Spleen (tissue), 11 donors: ENCODE measurements at regions not wholly inside any gene's neighbourhood (a gene's known extent, or its start where the extent isn't known, plus 50 kb on each side); places are given as distances from the start of the nearest gene placed in this dataset.

Experiments
- DNase-seq: peaks from one replicate; pipeline ENCODE4 v3.0.0-alpha.2; 2020
- H3K27ac ChIP-seq, 8 donors: fragments of 200-600 bp; sonication (generic) in 7 of 8; 1 replicate in 4 of 8; 2 replicates in 4 of 8; pipeline versions ENCODE4 v1.5.0 to v1.8.0; 2016 to 2021; ENCODE audit warnings: inconsistent platforms in 4 of 8, mild to moderate bottlenecking in 4 of 8, moderate library complexity in 1 of 8
- H3K27me3 ChIP-seq, 7 donors: fragments of 200-600 bp; sonication (generic) in 6 of 7; replicated peaks in 1 of 7; 1 replicate in 4 of 7; 2 replicates in 3 of 7; pipeline versions ENCODE4 v1.5.0 to v1.8.0; 2016 to 2021; ENCODE audit warnings: inconsistent platforms in 3 of 7, mild to moderate bottlenecking in 1 of 7
- H3K36me3 ChIP-seq, 6 donors: fragments of 200-600 bp; sonication (generic) in 5 of 6; 1 replicate in 4 of 6; 2 replicates in 2 of 6; pipeline versions ENCODE4 v1.5.0 to v1.8.0; 2016 to 2021; ENCODE audit warnings: inconsistent platforms in 2 of 6
- H3K4me1 ChIP-seq, 6 donors: fragments of 200-600 bp; sonication (generic) in 5 of 6; 1 replicate in 3 of 6; 2 replicates in 3 of 6; pipeline versions ENCODE4 v1.5.0 to v1.8.0; 2016 to 2021; ENCODE audit warnings: inconsistent platforms in 3 of 6
- H3K4me3 ChIP-seq, 8 donors: fragments of 200-600 bp; sonication (generic) in 7 of 8; 1 replicate in 4 of 8; 2 replicates in 4 of 8; pipeline versions ENCODE4 v1.5.0 to v1.8.0; 2016 to 2021; ENCODE audit warnings: inconsistent platforms in 4 of 8, mild to moderate bottlenecking in 4 of 8, moderate library complexity in 2 of 8
- H3K9me3 ChIP-seq, 8 donors: fragments of 200-600 bp; sonication (generic) in 7 of 8; 1 replicate in 4 of 8; 2 replicates in 4 of 8; pipeline versions ENCODE4 v1.5.0 to v1.8.0; 2016 to 2021; ENCODE audit warnings: inconsistent platforms in 4 of 8
- POLR2A ChIP-seq, 3 donors: fragments of 450-650 bp; IDR thresholded peaks; one replicate each; pipeline ENCODE4 v1.5.1; 2017; ENCODE audit warnings: antibody characterized with exemption in 3 of 3, mild to moderate bottlenecking in 1 of 3
- POLR2AphosphoS5 ChIP-seq, 3 donors: sonication (generic); formaldehyde crosslinking; IDR thresholded peaks; one replicate each; pipeline ENCODE4 v1.5.1; 2017; ENCODE audit warnings: antibody characterized with exemption in 3 of 3
- WGBS, 5 donors: extraction: QIAGEN DNeasy Blood & Tissue Kit in 3 of 5; methylation state at CpG; one replicate each; pipeline versions ENCODE4 v1.1.5 to v1.1.7; 2013 to 2018; 5-methylcytosine and 5-hydroxymethylcytosine counted together
- intact Hi-C: fragments of 100-400 bp; cut with DNase I; formaldehyde crosslinking; loops from one replicate; pipeline ENCODE4 v1.15.0; 2023; ENCODE audit warnings: low total_unique reads
- TF ChIP-seq, protein P1 (sequence below), 11 experiments: fragments of 200-600 bp in 7 of 11; fragments of 450-650 bp in 4 of 11; sonication (generic) in 4 of 11; IDR thresholded peaks in 8 of 11; conservative IDR thresholded peaks in 3 of 11; 1 replicate in 7 of 11; 2 replicates in 4 of 11; pipeline versions ENCODE4 v1.4.0 to v1.8.0; 2016 to 2021; ENCODE audit warnings: antibody characterized with exemption in 11 of 11, inconsistent platforms in 4 of 11, mild to moderate bottlenecking in 1 of 11
- donor health status: healthy with polysubstance abuse.
- donor health status: DM: no; HTN: no; CAD: no; lungs with moderate emphysema.
- donor health status: DM: no; HTN: no; CAD: no.
- donor health status: Bipolar disorder and iron deficiency.
- donor health status: healthy.
- donor health status: DM: no; HTN: no; CAD: no.
- donor health status: DM: yes; HTN: yes; CAD: no.

DNA sequence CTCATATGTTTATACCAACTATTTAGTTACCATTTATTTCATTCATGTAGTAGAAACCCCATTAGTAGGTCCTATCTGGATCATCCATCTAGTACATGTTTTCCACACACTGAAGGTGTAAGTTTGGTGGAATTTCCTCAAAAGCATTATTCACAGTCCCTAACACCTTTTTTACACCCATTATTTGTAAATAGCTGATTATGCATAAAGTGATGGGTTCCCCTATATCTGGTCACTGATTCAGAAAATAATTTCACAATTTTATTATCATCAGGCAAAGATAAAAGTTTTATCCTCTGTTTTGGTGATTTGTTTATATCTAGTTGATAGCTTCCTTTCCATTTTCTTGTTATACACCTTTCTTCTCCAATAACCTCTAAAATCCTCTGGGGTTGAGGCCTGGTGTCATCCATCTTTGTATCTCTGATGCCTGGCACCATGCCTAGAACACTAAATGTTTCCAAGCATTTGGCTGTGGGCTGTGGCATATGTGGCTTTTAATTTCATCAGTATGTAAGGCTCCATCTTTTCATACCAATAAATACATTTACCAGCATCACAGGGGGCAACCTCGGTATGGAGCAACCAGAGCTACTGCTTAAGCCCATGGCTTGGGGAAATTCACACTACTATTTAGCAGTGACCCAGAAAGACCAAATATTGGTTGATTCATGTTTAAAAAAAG is 1089.5 kb upstream of the LRRN3 start:
- WGBS, 5 donors: 77 to 94% (median 83%) methylated on average over 1 of the region's 1 CpG
- H3K27ac ChIP-seq: no peak overlapping the region
- no peaks in the 10 kb centered on the region for H3K9me3 ChIP-seq
- H3K27me3 ChIP-seq: no peaks in the 10 kb centered on the region
- no peaks in the 10 kb centered on the region for H3K36me3 ChIP-seq
- no peak overlapping the region for H3K4me3 ChIP-seq
- intact Hi-C loops: no loop called here
- TF ChIP-seq POLR2A (IDR thresholded peaks at IDR 0.05) (no peak), POLR2AphosphoS5 (IDR thresholded peaks at IDR 0.05) (no peak)
- TF ChIP-seq, protein P1, sequence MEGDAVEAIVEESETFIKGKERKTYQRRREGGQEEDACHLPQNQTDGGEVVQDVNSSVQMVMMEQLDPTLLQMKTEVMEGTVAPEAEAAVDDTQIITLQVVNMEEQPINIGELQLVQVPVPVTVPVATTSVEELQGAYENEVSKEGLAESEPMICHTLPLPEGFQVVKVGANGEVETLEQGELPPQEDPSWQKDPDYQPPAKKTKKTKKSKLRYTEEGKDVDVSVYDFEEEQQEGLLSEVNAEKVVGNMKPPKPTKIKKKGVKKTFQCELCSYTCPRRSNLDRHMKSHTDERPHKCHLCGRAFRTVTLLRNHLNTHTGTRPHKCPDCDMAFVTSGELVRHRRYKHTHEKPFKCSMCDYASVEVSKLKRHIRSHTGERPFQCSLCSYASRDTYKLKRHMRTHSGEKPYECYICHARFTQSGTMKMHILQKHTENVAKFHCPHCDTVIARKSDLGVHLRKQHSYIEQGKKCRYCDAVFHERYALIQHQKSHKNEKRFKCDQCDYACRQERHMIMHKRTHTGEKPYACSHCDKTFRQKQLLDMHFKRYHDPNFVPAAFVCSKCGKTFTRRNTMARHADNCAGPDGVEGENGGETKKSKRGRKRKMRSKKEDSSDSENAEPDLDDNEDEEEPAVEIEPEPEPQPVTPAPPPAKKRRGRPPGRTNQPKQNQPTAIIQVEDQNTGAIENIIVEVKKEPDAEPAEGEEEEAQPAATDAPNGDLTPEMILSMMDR (IDR thresholded peaks at IDR 0.05 in 8 of 11, conservative IDR thresholded peaks at IDR 0.05 in 3 of 11): no peak
- H3K4me1 ChIP-seq: no peaks in the 10 kb centered on the region
- DNase-seq: no peak

DNA sequence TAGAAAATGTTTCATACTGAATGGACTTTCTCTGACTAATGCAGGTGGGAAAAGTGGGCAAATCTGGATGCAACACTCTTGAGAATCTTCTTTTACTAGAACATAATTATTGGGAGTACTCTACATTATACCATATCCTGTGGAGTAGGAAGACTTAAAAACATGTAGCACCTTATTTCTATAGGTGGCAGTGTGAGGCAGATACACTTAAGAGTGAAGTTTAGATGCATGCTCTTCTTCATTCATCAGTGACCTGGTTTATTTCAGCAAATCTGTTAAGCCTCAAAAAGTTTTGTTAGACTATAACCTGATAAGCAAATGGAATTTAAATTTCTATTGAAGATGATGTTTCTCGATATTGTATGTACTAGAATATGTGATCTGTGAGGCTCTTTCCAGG is 1087.1 kb upstream of the LRRN3 start:
- Histone ChIP-seq H3K27me3 (no peaks in the 10 kb centered on the region), H3K4me3 (no peak overlapping the region), H3K4me1 (no peaks in the 10 kb centered on the region), H3K36me3 (no peaks in the 10 kb centered on the region), H3K9me3 (no peaks in the 10 kb centered on the region), H3K27ac (no peak overlapping the region)
- WGBS, 5 donors: 89 to 95% (median 92%) methylated on average over 1 of the region's 1 CpG
- intact Hi-C loops: no loop called here
- no peak for TF ChIP-seq POLR2AphosphoS5 (IDR thresholded peaks at IDR 0.05)
- TF ChIP-seq, protein P1 (IDR thresholded peaks at IDR 0.05 in 8 of 11, conservative IDR thresholded peaks at IDR 0.05 in 3 of 11): no peak
- no peak for DNase-seq

DNA sequence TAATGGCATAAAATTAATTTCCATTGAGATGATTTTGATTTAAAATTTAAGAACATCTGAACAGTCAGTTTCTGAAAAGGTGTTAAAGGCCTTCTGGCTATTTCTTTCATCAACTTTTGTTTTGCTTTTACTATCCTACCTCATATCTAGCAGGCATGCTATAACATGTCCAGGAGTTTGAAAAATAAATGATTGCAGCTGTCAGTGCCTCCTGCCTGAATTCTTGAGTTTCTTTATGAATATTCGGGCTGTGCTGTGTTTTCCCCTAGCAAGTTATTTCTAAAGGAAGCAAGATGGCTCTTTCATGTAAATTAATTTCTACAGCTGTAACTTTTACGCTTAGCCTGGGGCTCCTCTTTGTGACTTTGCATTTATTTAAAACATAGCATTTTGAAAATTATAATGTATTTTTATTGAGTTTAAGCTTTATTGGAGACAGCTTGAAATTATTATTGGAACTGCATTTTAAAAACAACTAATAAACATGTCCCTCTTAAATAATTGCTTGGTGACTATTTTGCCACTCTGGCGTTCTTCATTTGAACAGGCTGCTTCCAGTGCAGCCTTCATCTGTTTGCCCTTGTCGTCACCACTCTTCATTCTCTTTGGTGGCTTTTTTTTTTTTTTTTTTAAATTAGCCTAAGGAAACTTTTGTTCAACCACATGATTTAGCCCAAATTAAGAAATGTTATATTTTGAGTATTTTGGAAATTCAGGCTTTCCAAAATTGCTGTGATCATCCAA is 1083.4 kb upstream of the LRRN3 start:
- DNase-seq: no peak
- H3K9me3 ChIP-seq: no peaks in the 10 kb centered on the region
- no peaks in the 10 kb centered on the region for H3K4me1 ChIP-seq
- TF ChIP-seq, protein P1 (IDR thresholded peaks at IDR 0.05 in 8 of 11, conservative IDR thresholded peaks at IDR 0.05 in 3 of 11): no peak
- TF ChIP-seq POLR2AphosphoS5 (IDR thresholded peaks at IDR 0.05) (no peak), POLR2A (IDR thresholded peaks at IDR 0.05) (no peak)
- WGBS, 5 donors: 79 to 88% (median 84%) methylated on average over 4 of the region's 4 CpGs
- intact Hi-C loops: no loop called here
- no peaks in the 10 kb centered on the region for H3K36me3 ChIP-seq
- no peaks in the 10 kb centered on the region for H3K27me3 ChIP-seq
- H3K4me3 ChIP-seq: no peak overlapping the region
- no peak overlapping the region for H3K27ac ChIP-seq

DNA sequence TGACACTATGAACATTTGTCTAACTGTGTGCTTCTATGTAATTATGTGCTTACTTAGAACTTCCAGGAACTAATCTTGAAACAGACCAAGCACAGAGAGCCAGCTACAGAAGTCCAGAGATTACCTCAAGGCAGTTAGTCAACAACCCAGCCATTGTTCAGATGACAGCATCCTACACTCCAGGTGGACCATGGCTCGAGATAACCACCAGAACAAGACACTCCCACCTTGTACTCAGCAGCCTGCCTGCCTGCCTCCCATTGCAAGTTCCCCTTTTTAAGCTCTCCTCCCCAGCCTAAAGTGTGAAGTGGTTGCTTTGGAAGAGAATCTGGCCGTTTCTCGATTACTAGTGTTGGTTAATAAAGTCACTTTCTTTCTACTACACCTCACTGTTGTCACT is 1080.6 kb upstream of the LRRN3 start:
- H3K4me3 ChIP-seq: no peak overlapping the region
- intact Hi-C loops: no loop called here
- no peaks in the 10 kb centered on the region for H3K36me3 ChIP-seq
- H3K4me1 ChIP-seq: no peaks in the 10 kb centered on the region
- no peaks in the 10 kb centered on the region for H3K27me3 ChIP-seq
- no peaks in the 10 kb centered on the region for H3K9me3 ChIP-seq
- no peak for DNase-seq
- no peak for TF ChIP-seq POLR2AphosphoS5 (IDR thresholded peaks at IDR 0.05)
- WGBS, 5 donors: 52 to 65% (median 60%) methylated on average over 3 of the region's 3 CpGs
- no peak overlapping the region for H3K27ac ChIP-seq
